RWPE2 (cell line): ENCODE measurements at regions not wholly inside any gene's neighbourhood (a gene's known extent, or its start where the extent isn't known, plus 50 kb on each side); places are given as distances from the start of the nearest gene placed in this dataset.
"Not testable (repeated sequence)": the region's sequence is repeated elsewhere in the genome, so short reads cannot be mapped to it uniquely, and the experiment has no call there.

Source experiments
- ATAC-seq: fragments of 200-7000 bp; cut with Tn5 transposase; 3 replicates; pipeline ENCODE4 v1.9.1; 2021; ENCODE audit warnings: low read depth
- DNase-seq: peaks from one replicate; pipeline ENCODE4 v3.0.0-alpha.2; 2020; ENCODE audit warnings: low spot score
- H3K27ac ChIP-seq: fragments of 450-650 bp; 2 replicates; pipeline ENCODE4 v1.5.1; 2017; ENCODE audit warnings: mild to moderate bottlenecking; ENCODE audit not compliant: poor library complexity, severe bottlenecking
- H3K27me3 ChIP-seq: fragments of 250-450 bp; sonication (Bioruptor Pico); 2 replicates; pipeline ENCODE4 v1.5.1; 2021; ENCODE audit warnings: mild to moderate bottlenecking, moderate library complexity; ENCODE audit not compliant: insufficient read depth, poor library complexity, severe bottlenecking
- H3K36me3 ChIP-seq: fragments of 250-450 bp; sonication (Bioruptor Pico); 2 replicates; pipeline ENCODE4 v1.5.1; 2020; ENCODE audit warnings: low read depth, mild to moderate bottlenecking, moderate library complexity
- H3K4me1 ChIP-seq: fragments of 250-450 bp; sonication (Bioruptor Pico); 2 replicates; pipeline ENCODE4 v1.5.1; 2021; ENCODE audit warnings: mild to moderate bottlenecking, moderate library complexity; ENCODE audit not compliant: insufficient read depth, poor library complexity, severe bottlenecking
- H3K4me3 ChIP-seq: fragments of 250-450 bp; sonication (Bioruptor Pico); 2 replicates; pipeline ENCODE4 v1.5.1; 2021; ENCODE audit warnings: mild to moderate bottlenecking, moderate library complexity; ENCODE audit not compliant: severe bottlenecking
- H3K9me3 ChIP-seq: fragments of 250-450 bp; sonication (Bioruptor Pico); 2 replicates; pipeline ENCODE4 v1.5.1; 2021; ENCODE audit warnings: mild to moderate bottlenecking, moderate library complexity; ENCODE audit not compliant: severe bottlenecking
- CTCF ChIP-seq: fragments of 450-650 bp; IDR thresholded peaks from one replicate; pipeline ENCODE4 v1.5.1; 2017; ENCODE audit warnings: mild to moderate bottlenecking, moderate library complexity; ENCODE audit not compliant: poor library complexity, severe bottlenecking

- ATAC-seq (peak; percentile 88), DNase-seq (peak; percentile 59)
- TF ChIP-seq CTCF, result no peak
- H3K9me3 ChIP-seq, result no peaks in the 10 kb centered on the region
- H3K36me3 ChIP-seq, result no peaks in the 10 kb centered on the region
- no peak overlapping the region for H3K27ac ChIP-seq
- H3K27me3 ChIP-seq, result no peaks in the 10 kb centered on the region
- no peak overlapping the region for H3K4me3 ChIP-seq
- H3K4me1 ChIP-seq, result no peaks in the 10 kb centered on the region
Measured at GRCh38 chr3:177498037-177498857, 301.0 kb upstream of the TBL1XR1 start.

- not testable (repeated sequence) for H3K27me3 ChIP-seq, H3K36me3 ChIP-seq, H3K27ac ChIP-seq, H3K4me1 ChIP-seq, H3K4me3 ChIP-seq, ATAC-seq, DNase-seq, H3K9me3 ChIP-seq
Measured at GRCh38 chr3:177499039-177499438, 301.8 kb upstream of the TBL1XR1 start.

- H3K27ac ChIP-seq, result no peak overlapping the region
- ATAC-seq (no peak), DNase-seq (no peak)
- no peak overlapping the region for H3K4me3 ChIP-seq
- H3K9me3 ChIP-seq, result no peaks in the 10 kb centered on the region
- no peak for TF ChIP-seq CTCF
- no peaks in the 10 kb centered on the region for H3K27me3 ChIP-seq
- no peaks in the 10 kb centered on the region for H3K4me1 ChIP-seq
- H3K36me3 ChIP-seq, result no peaks in the 10 kb centered on the region
Measured at GRCh38 chr3:177499779-177500423, 302.6 kb upstream of the TBL1XR1 start.

GRCh38 chr3:177510693-177511216, 313.5 kb upstream of the TBL1XR1 start:
- H3K4me1 ChIP-seq, result no peaks in the 10 kb centered on the region
- H3K9me3 ChIP-seq, result no peaks in the 10 kb centered on the region
- H3K27ac ChIP-seq, result no peak overlapping the region
- no peaks in the 10 kb centered on the region for H3K36me3 ChIP-seq
- no peaks in the 10 kb centered on the region for H3K27me3 ChIP-seq
- DNase-seq, result no peak
- ATAC-seq, result no peak
- H3K4me3 ChIP-seq, result no peak overlapping the region
- TF ChIP-seq CTCF, result no peak

- Histone ChIP-seq H3K4me1 (no peaks in the 10 kb centered on the region), H3K4me3 (no peak overlapping the region), H3K27ac (no peak overlapping the region), H3K9me3 (no peaks in the 10 kb centered on the region), H3K27me3 (no peaks in the 10 kb centered on the region), H3K36me3 (no peaks in the 10 kb centered on the region)
- TF ChIP-seq CTCF, result no peak
- DNase-seq, result no peak
- ATAC-seq, result no peak
Measured at GRCh38 chr3:177512945-177513814, 315.9 kb upstream of the TBL1XR1 start.
